ENCODE measurements at regions not wholly inside any gene's neighbourhood (a gene's known extent, or its start where the extent isn't known, plus 50 kb on each side); places are given as distances from the start of the nearest gene placed in this dataset.

DNA sequence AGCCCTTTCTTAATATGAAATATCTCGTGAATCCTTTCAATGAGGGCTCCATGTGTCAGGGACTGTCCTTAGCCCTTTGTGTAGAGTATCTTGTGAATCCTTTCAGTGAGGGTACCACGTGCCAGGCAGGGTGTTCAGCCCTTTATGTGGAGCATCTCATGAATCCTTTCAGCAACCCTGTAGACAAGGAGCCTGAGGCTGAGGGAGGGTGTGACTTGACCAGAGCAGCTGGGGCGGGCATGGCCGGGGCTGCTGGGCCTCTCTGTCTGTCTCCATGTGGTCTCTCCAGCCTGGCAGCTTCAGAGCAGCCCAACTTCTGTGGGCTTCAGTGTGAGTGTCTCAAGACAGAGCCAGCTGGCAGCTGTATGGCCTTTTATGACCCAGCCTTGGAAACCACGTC, 140.2 kb downstream of the AACS start:
- ATAC-seq: no peak

GRCh38 chr12:125206711-125207110, 141.5 kb downstream of the AACS start:
- no peaks in the 10 kb centered on the region for H3K27me3 ChIP-seq
- DNase-seq: no peak
- no peak overlapping the region for H3K27ac ChIP-seq
- TF ChIP-seq, protein P1, sequence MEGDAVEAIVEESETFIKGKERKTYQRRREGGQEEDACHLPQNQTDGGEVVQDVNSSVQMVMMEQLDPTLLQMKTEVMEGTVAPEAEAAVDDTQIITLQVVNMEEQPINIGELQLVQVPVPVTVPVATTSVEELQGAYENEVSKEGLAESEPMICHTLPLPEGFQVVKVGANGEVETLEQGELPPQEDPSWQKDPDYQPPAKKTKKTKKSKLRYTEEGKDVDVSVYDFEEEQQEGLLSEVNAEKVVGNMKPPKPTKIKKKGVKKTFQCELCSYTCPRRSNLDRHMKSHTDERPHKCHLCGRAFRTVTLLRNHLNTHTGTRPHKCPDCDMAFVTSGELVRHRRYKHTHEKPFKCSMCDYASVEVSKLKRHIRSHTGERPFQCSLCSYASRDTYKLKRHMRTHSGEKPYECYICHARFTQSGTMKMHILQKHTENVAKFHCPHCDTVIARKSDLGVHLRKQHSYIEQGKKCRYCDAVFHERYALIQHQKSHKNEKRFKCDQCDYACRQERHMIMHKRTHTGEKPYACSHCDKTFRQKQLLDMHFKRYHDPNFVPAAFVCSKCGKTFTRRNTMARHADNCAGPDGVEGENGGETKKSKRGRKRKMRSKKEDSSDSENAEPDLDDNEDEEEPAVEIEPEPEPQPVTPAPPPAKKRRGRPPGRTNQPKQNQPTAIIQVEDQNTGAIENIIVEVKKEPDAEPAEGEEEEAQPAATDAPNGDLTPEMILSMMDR (IDR thresholded peaks at IDR 0.05): no peak
- no peak for TF ChIP-seq POLR2A (IDR thresholded peaks at IDR 0.05)
- H3K9me3 ChIP-seq: no peaks in the 10 kb centered on the region
- no peaks in the 10 kb centered on the region for H3K36me3 ChIP-seq
- WGBS (ENCODE audit: insufficient coverage, low coverage, low lambda C conversion rate, missing lambda C conversion rate): 38% methylated on average over 6 of the region's 9 CpGs
- intact Hi-C loops (cut with DNase I): no loop called here
- H3K4me3 ChIP-seq: no peak overlapping the region
- ATAC-seq: no peak
- H3K4me1 ChIP-seq: no peaks in the 10 kb centered on the region

More for the DNA sequence above, 140.2 kb downstream of the AACS start:
- Histone ChIP-seq H3K36me3 (no peaks in the 10 kb centered on the region), H3K4me3 (no peak overlapping the region), H3K9me3 (no peaks in the 10 kb centered on the region), H3K27ac (no peak overlapping the region), H3K4me1 (no peaks in the 10 kb centered on the region), H3K27me3 (no peaks in the 10 kb centered on the region)
- 40% methylated on average over 1 of the region's 5 CpGs for WGBS (ENCODE audit: insufficient coverage, low coverage, low lambda C conversion rate, missing lambda C conversion rate)
- intact Hi-C loops (cut with DNase I): no loop called here
- no peak for TF ChIP-seq POLR2A (IDR thresholded peaks at IDR 0.05)
- TF ChIP-seq, protein P1 (IDR thresholded peaks at IDR 0.05): no peak
- no peak for DNase-seq

DNA sequence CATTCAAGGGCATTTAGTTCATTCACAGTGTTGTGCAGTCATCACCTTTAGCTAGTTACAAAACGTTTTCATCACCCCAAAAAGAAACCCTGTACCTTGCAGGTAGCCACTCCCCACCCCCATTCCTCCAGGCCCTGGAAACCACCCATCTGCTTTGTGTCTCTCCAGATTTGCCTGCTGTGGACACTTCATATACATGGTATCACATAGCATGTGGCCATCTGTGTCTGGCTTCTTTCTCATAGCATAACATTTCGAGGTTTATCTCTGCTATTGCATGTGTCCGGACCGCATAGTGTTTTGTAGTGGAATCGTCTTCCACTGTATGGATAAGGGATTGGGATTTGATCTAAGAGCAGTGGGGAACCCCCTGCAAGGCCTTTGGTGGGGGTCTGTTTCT, 143.1 kb downstream of the AACS start:
- 52% methylated on average over 4 of the region's 5 CpGs for WGBS (ENCODE audit: insufficient coverage, low coverage, low lambda C conversion rate, missing lambda C conversion rate)
- Histone ChIP-seq H3K27me3 (no peaks in the 10 kb centered on the region), H3K4me1 (no peaks in the 10 kb centered on the region), H3K4me3 (no peak overlapping the region), H3K36me3 (no peaks in the 10 kb centered on the region), H3K9me3 (no peaks in the 10 kb centered on the region), H3K27ac (no peak overlapping the region)
- intact Hi-C loops (cut with DNase I): no loop called here
- no peak for DNase-seq
- ATAC-seq: no peak
- no peak for TF ChIP-seq POLR2A (IDR thresholded peaks at IDR 0.05)
- TF ChIP-seq, protein P1 (IDR thresholded peaks at IDR 0.05): no peak

- Histone ChIP-seq H3K36me3 (no peaks in the 10 kb centered on the region), H3K9me3 (no peaks in the 10 kb centered on the region), H3K4me3 (no peak overlapping the region), H3K27me3 (no peaks in the 10 kb centered on the region), H3K27ac (no peak overlapping the region), H3K4me1 (no peaks in the 10 kb centered on the region)
- WGBS (ENCODE audit: insufficient coverage, low coverage, low lambda C conversion rate, missing lambda C conversion rate): 15% methylated on average over 9 of the region's 12 CpGs
- DNase-seq: no peak
- intact Hi-C loops (cut with DNase I): no loop called here
- no peak for TF ChIP-seq POLR2A (IDR thresholded peaks at IDR 0.05)
- TF ChIP-seq, protein P1 (IDR thresholded peaks at IDR 0.05): no peak
- no peak for ATAC-seq
These were observed 143.7 kb downstream of the AACS start for GRCh38 chr12:125208942-125209341.
